ENCODE measurements at regions not wholly inside any gene's neighbourhood (a gene's known extent, or its start where the extent isn't known, plus 50 kb on each side); places are given as distances from the start of the nearest gene placed in this dataset.
A peak's percentile ranks its signal among the peaks of the same experiment; 100 is the strongest.

DNA sequence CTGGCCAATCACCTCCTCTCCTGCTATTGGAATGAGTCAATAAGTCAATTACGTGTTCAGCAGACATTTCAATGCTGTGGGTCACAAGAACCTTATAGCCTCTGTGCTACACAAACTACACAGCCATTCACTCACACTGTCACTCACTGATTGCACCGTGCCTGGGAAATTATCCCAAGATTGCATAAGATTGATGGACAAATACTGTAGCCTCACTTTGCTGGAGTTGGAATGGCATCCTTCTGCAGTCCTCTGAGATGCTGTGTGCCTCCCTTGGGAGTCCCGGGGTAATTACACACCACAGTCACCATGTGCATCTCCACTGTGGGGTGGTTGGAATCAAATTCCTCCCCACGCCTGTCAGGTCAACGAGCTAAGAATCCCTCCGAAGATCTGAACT, 358.7 kb upstream of the MGMT start:
- DNase-seq (ENCODE audit: low read depth, low spot score) (no peak), ATAC-seq (no peak)
- H3K36me3 ChIP-seq (ENCODE audit: control insufficient read depth in 1 of 2, insufficient read depth in 2 of 2, low read length in 2 of 2) = no peaks in the 10 kb centered on the region; a peak in 1 of 4 replicates
- no TSS peak for BruUV-seq (replicated peaks)
- POLR2A ChIA-PET = no interaction called here
- no peak overlapping the region for H3K4me3 ChIP-seq (replicated peaks in 1 of 2; ENCODE audit: low read depth in 1 of 2, low read length in 2 of 2)
- no peaks in the 10 kb centered on the region for H3K79me2 ChIP-seq (ENCODE audit: insufficient read depth, low read length)
- H3K27me3 ChIP-seq (ENCODE audit: insufficient read depth, low read length) = no peaks in the 10 kb centered on the region
- H3K9me3 ChIP-seq (ENCODE audit: control insufficient read depth in 1 of 2, insufficient read depth in 1 of 2, low read depth in 1 of 2, low read length in 2 of 2) = peaks cover 6 to 11% of the 10 kb centered on the region in 2 experiments; a peak in 2 of 4 replicates
- H3K27ac ChIP-seq (ENCODE audit: low read depth, low read length) = no peak overlapping the region
- intact Hi-C loops (cut with micrococcal nuclease) = no loop called here
- no peaks in the 10 kb centered on the region for H3K4me1 ChIP-seq (ENCODE audit: control insufficient read depth in 1 of 2, insufficient read depth in 2 of 2, low read length in 2 of 2)
- H3K4me2 ChIP-seq (ENCODE audit: low read length) = no peak overlapping the region
- RAD21 ChIA-PET (ENCODE audit: low non-redundant PET in 1 of 2, low total read pairs in 2 of 2, uncharacterized antibody in 2 of 2, unreplicated experiment in 2 of 2) = no interaction called here
- H4K20me1 ChIP-seq (ENCODE audit: insufficient read depth) = no peaks in the 10 kb centered on the region
- H2AFZ ChIP-seq (ENCODE audit: low read depth, low read length, poor library complexity, severe bottlenecking) = no peak overlapping the region
- H3K9ac ChIP-seq (ENCODE audit: low read length) = no peak overlapping the region
- H3K9me2 ChIP-seq (ENCODE audit: insufficient read depth) = no peaks in the 10 kb centered on the region
- CTCF ChIA-PET = no interaction called here
- no peak for TF ChIP-seq CEBPB (IDR thresholded peaks at IDR 0.05; ENCODE audit: low read depth)
- peak; percentile 11; the same call in 1 of the 2 replicates for TF ChIP-seq ZFX (IDR thresholded peaks at IDR 0.05)
- TF ChIP-seq SIN3A (IDR thresholded peaks at IDR 0.05; ENCODE audit: low read depth) = no peak

DNA sequence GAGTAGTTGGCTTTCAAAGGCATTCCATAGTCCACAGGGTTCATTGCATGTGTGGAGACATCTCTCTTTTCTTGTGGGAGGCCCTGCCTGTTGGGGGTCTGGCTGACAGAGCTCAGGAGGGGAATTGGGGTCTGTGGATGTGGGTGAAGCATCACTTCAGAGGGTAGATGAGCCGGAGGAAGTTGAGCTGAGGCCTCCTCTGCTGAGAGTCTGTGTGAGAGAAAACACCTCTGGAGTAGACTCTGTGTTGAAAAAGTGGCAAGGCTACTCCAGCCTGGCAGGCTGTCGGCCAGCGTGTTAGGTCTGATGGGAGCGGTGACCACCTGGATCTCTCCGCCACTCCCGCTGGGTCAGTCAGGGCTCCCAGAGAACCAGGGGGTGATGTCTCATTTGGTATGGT, 358.0 kb upstream of the MGMT start:
- RAD21 ChIA-PET (ENCODE audit: low non-redundant PET in 1 of 2, low total read pairs in 2 of 2, uncharacterized antibody in 2 of 2, unreplicated experiment in 2 of 2) = no interaction called here
- H3K9me3 ChIP-seq (ENCODE audit: control insufficient read depth in 1 of 2, insufficient read depth in 1 of 2, low read depth in 1 of 2, low read length in 2 of 2) = peaks cover 6% of the 10 kb centered on the region in 2 experiments; a peak in 2 of 4 replicates
- BruUV-seq (replicated peaks) = no TSS peak
- H3K27ac ChIP-seq (ENCODE audit: low read depth, low read length) = no peak overlapping the region
- no peak overlapping the region for H2AFZ ChIP-seq (ENCODE audit: low read depth, low read length, poor library complexity, severe bottlenecking)
- no peaks in the 10 kb centered on the region for H3K27me3 ChIP-seq (ENCODE audit: insufficient read depth, low read length)
- no peaks in the 10 kb centered on the region for H3K79me2 ChIP-seq (ENCODE audit: insufficient read depth, low read length)
- no peaks in the 10 kb centered on the region for H3K9me2 ChIP-seq (ENCODE audit: insufficient read depth)
- H3K36me3 ChIP-seq (ENCODE audit: control insufficient read depth in 1 of 2, insufficient read depth in 2 of 2, low read length in 2 of 2) = no peaks in the 10 kb centered on the region; a peak in 1 of 4 replicates
- H3K9ac ChIP-seq (ENCODE audit: low read length) = no peak overlapping the region
- CTCF ChIA-PET = no interaction called here
- no peak overlapping the region for H3K4me3 ChIP-seq (replicated peaks in 1 of 2; ENCODE audit: low read depth in 1 of 2, low read length in 2 of 2)
- H3K4me1 ChIP-seq (ENCODE audit: control insufficient read depth in 1 of 2, insufficient read depth in 2 of 2, low read length in 2 of 2) = no peaks in the 10 kb centered on the region
- ATAC-seq (no peak), DNase-seq (ENCODE audit: low read depth, low spot score) (no peak)
- H4K20me1 ChIP-seq (ENCODE audit: insufficient read depth) = no peaks in the 10 kb centered on the region
- intact Hi-C loops (cut with micrococcal nuclease) = no loop called here
- H3K4me2 ChIP-seq (ENCODE audit: low read length) = no peak overlapping the region
- POLR2A ChIA-PET = no interaction called here
- TF ChIP-seq, protein P1, sequence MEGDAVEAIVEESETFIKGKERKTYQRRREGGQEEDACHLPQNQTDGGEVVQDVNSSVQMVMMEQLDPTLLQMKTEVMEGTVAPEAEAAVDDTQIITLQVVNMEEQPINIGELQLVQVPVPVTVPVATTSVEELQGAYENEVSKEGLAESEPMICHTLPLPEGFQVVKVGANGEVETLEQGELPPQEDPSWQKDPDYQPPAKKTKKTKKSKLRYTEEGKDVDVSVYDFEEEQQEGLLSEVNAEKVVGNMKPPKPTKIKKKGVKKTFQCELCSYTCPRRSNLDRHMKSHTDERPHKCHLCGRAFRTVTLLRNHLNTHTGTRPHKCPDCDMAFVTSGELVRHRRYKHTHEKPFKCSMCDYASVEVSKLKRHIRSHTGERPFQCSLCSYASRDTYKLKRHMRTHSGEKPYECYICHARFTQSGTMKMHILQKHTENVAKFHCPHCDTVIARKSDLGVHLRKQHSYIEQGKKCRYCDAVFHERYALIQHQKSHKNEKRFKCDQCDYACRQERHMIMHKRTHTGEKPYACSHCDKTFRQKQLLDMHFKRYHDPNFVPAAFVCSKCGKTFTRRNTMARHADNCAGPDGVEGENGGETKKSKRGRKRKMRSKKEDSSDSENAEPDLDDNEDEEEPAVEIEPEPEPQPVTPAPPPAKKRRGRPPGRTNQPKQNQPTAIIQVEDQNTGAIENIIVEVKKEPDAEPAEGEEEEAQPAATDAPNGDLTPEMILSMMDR (IDR thresholded peaks at IDR 0.05 in 2 of 3, conservative IDR thresholded peaks at IDR 0.05 in 1 of 3; ENCODE audit: borderline replicate concordance in 1 of 3, insufficient read depth in 1 of 3, low read depth in 2 of 3, low read length in 2 of 3) = no peak
- TF ChIP-seq ELF1 (IDR thresholded peaks at IDR 0.05; ENCODE audit: borderline replicate concordance, low read depth) (no peak), EZH2 (IDR thresholded peaks at IDR 0.05) (no peak), YY1 (IDR thresholded peaks at IDR 0.05; ENCODE audit: extremely low read depth, insufficient replicate concordance, low read depth, low read length) (no peak), CBX3 (IDR thresholded peaks at IDR 0.05; ENCODE audit: low read depth) (no peak), POLR2AphosphoS5 (IDR thresholded peaks at IDR 0.05; ENCODE audit: low read depth, low read length) (no peak), JUND (IDR thresholded peaks at IDR 0.05) (no peak), SRF (IDR thresholded peaks at IDR 0.05; ENCODE audit: low read depth) (no peak), EZH2phosphoT487 (IDR thresholded peaks at IDR 0.05; ENCODE audit: borderline replicate concordance) (no peak), FOSL1 (IDR thresholded peaks at IDR 0.05; ENCODE audit: low read depth) (no peak), SP1 (IDR thresholded peaks at IDR 0.05; ENCODE audit: low read depth) (no peak), RAD21 (IDR thresholded peaks at IDR 0.05; ENCODE audit: low read depth) (no peak), TCF7L2 (IDR thresholded peaks at IDR 0.05; ENCODE audit: borderline replicate concordance, extremely low read depth, insufficient read depth, insufficient read length) (no peak)
- TF ChIP-seq, protein P2, sequence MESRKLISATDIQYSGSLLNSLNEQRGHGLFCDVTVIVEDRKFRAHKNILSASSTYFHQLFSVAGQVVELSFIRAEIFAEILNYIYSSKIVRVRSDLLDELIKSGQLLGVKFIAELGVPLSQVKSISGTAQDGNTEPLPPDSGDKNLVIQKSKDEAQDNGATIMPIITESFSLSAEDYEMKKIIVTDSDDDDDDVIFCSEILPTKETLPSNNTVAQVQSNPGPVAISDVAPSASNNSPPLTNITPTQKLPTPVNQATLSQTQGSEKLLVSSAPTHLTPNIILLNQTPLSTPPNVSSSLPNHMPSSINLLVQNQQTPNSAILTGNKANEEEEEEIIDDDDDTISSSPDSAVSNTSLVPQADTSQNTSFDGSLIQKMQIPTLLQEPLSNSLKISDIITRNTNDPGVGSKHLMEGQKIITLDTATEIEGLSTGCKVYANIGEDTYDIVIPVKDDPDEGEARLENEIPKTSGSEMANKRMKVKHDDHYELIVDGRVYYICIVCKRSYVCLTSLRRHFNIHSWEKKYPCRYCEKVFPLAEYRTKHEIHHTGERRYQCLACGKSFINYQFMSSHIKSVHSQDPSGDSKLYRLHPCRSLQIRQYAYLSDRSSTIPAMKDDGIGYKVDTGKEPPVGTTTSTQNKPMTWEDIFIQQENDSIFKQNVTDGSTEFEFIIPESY (IDR thresholded peaks at IDR 0.05; ENCODE audit: extremely low read depth, insufficient replicate concordance, low read length) = no peak
